HS-27A (cell line): ENCODE measurements at regions not wholly inside any gene's neighbourhood (a gene's known extent, or its start where the extent isn't known, plus 50 kb on each side); places are given as distances from the start of the nearest gene placed in this dataset.
"Not testable (repeated sequence)": the region's sequence is repeated elsewhere in the genome, so short reads cannot be mapped to it uniquely, and the experiment has no call there.

Experiments
- DNase-seq: peaks from one replicate; pipeline ENCODE4 v3.0.0-alpha.2; 2012; ENCODE audit warnings: low read depth, missing footprints

DNA sequence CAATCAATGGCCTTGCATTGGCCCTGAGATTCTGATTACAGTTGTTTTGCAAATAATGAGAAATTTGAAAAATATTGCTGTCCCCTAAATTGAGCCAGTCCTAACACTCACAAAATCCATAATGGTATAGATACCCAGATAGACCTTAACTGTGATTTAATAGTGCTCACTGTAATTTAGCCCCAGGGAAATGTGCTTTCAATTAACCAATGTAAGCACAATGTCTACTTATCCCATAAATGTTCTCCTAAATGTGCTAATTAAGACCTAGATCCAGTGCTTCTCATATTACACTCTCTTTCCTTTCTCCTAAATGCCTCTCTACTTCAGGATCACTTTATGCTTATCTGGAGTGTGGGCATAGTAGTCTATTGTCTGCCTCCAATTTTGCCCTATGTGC lies 417.8 kb upstream of the CCL2 start:
- no peak for DNase-seq

DNA sequence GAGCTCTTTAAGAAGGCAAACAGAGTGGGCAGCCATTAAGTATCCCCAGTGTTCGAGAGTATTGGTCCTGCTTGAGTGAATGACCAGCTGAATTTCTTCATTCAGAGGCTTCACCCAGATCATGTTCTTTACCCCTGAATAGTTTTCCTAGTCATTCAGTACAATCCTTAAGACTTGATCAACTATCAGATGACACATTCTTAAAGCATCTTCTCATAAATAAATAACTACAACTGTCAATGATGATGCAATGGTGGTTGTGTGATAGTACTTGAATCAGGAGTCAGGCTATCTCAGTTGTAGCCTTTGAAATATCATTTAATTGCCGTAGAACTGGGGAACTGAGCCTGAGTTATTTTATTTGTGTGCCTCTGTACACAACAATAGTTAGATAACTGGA lies 416.8 kb upstream of the CCL2 start:
- no peak for DNase-seq

DNA sequence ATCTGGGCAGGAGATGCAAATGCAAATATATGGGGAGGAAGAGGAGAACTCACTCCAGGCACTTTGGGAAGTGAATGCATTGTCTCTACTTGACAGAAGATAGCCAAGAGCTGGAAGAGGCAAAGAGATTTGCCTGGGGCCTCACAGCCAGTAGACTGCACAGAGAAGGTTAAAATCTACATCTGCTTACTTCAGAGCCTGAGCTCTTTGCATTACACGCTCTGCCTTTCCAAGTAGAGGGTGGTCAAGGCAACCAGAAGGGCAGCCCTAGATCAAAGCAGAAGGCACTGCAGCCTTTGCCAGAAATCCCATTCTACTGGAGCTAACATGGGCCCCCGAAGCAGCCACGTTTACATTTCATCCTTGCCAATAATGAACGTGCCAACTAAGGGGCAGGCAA lies 407.2 kb upstream of the CCL2 start:
- no peak for DNase-seq

DNA sequence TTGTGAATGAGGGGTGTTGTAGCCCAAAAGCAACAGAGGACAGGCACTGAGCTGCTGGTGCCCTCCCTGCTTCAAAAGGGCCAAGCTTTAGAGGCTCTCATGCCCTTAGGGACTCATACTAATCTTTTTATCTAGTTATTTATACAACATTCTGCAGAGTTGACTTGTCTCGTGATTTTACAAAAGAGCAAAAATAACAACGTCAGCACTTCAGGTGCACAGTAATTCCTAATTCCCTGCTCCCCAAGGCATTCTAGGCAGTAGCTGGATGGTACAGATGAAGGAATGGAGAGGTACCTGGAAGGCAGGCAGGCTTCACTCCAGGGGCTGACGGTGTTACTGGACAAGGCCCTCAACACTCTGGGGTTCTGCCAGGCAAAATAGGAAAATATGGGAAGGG lies 406.7 kb upstream of the CCL2 start:
- DNase-seq: no peak

DNA sequence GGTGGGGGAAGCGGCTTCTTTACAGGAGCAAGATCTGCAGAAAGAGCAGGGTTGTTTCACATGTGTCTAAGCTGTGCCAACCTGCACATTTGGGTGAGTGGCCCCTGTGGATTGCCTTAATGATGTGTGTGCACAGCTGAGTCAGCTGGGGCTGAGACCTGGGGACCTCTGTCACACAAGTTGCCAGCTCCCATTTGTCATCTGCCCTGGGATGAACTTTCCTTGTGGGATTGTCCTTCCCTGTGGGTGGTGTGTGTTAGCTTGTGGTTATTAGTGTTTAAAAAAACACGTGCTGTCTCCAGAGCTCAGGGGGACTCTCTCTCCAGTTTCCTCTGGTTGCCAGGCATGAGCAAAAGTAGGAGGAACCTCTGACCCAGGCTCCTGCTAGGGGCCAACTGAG lies 400.5 kb upstream of the CCL2 start:
- DNase-seq: no peak

DNA sequence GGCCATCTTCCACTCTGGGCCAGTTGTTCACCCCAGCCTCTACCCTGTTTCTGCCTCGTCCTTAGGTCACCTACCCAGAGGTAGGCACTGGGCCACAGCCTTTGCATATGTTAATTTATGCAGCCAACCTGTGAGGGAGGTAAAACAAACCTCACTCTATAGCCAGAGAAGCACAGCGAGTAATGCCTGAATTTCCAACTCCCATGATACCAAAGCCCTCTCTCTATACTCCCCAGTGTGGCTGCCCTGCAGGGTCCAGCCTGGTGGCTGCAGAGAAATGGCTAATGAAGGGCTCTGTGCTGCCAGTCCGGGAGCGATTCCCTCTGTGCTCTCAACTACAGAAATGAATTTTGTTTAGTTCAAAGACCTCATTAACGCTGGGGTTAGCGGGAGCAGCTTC lies 397.0 kb upstream of the CCL2 start:
- DNase-seq: no peak

DNA sequence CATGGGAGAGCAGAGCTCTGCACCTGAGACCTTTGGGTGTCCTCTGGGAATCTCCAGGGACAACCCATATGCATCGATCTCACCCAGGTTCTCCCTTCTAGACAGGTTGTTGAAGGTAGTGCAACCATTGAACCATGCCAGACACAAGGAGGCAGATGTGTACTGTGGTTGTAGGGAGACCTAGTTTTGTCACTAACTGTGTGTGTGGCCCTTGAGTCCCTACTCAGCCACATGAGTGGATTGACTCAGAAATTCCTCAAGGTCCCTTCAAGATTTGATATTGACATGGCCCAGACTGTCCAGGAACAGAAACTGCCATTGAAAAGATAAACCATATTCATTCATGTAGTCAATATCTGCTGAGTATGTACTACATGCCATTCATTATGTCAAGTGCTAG lies 396.4 kb upstream of the CCL2 start:
- no peak for DNase-seq

DNA sequence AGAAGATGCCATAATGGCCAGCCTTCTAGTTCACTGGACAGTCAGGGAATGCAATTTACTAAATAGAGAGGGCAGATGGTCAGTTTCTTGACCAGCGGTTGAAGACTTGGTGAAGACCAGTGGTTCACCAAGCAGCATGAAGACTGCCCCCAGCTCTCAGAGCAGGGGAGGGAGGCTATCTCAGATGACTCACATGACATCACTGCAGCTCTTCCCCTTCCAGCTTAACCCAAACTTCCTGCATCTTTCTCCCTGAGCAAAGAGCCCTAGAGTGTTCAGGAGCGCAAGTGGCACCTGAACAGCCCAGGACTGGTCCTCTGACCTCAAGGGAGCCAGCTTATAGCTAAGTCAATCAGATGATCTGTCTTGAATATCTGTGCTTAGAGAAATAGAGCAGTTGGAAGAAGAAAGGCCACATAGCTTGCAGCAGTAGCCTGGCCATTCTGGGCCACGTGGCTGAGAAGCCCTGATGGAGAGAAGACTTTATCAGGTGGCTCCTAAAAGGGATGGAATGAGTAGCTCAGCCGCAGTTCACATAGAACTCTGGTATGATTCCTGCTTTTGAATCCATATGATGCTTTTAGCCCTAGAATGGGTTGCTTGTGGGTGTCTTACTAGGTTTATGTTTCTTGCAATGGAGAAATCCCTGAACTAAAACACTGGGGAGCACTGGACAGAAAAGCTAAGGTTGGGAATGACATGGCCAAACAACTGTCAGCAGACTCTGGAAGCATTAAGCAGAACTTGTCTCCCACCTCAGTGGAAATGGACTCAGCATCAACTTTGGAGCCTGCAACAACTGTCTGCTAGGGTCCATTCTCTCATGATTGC lies 392.1 kb upstream of the CCL2 start:
- no peak for DNase-seq

DNA sequence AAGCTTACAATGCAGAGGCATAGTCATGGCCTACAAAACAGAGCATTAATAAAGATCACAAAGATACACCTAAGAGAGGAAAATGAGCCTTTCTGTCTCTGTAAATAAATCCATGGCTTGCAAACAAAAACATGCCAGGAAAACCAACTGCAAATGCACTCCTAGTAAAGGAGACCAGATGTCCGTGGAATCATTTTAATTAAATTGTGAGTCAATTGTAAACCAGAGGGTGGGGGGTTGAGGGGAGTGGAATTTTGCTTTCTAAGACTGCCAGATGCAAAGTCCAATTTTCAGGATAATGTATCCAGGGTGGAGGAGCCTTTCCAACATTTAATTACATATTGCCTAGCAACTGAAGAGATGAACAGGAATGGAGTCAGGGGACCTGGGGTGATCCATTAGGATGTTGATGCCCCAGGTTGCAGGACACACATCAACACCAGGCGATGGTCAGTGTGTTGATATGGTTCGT lies 390.3 kb upstream of the CCL2 start:
- DNase-seq: no peak

DNA sequence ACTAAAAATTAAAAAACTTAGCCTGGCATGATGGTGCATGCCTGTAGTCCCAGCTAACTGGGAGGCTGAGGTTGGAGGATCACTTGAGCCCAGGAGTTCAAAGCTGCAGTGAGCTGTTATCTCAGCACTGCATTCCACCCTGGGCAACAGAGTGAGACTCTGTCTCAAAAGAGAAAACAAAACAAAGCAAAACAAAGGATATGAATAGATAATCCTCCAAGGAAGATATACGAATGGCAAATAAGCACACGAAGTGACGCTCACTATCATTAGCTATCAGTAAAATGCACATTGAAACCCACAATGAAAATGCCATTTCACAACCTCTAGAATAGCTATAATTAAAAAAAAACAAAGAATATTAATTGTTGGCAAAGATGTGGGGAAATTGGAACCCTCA lies 386.2 kb upstream of the CCL2 start:
- no peak for DNase-seq

DNA sequence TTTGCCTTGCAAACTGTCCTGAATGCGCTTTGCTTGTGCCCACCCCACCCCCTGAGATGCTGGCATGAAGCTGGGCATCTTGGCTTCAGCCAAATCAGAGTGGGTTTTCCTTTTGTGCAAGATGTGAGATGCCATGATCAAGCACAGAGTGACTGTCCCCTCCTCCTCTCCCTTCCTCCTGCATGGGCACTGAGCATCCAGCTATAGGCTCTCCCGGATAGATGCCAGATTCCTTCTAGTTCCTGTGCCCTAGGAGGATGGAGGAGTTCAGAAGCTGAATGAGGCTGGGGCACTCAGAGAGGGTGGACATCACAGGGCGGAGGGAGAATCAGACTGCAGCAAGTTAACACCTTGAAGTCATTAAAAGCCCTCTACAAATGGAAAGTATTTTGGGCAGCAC lies 384.1 kb upstream of the CCL2 start:
- no peak for DNase-seq

DNA sequence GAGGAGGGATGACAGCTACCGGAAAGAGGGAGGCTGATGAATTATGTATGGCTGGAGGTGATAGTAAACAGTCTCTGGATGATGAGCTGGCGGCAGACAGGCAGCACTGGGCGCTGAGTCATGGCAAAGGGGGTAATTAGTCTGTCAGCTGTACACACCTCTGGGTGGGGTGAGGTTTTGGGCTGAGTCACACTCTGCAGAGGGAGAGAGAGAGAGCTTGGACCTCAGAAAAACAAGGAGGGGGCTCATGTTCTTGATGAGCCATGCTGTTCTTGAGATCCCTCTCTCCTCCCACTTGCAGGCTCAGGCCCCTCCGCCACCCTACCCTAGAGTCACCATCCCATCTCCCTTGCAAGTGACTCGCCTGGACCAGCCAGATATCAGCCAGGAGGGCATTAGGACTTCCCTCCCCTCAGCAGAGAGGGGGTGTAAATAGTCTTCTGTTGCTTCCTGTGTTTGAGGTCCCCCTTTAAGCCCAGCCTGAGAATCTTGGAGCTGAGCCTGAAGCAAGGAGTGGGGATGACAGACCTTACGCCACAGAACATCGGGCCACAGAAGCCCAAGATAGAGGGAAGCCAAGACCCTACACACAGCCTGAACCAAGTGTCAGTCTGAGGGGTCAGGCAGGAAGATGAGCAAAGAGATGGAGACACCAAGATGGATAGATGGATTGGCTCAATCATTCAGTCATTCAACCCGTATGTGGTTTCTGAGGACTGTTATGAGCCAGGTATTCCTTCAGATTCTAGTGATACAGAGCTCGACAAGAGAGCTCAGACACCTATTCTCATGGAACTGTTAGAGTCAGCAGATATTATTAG lies 383.2 kb upstream of the CCL2 start:
- no peak for DNase-seq

DNA sequence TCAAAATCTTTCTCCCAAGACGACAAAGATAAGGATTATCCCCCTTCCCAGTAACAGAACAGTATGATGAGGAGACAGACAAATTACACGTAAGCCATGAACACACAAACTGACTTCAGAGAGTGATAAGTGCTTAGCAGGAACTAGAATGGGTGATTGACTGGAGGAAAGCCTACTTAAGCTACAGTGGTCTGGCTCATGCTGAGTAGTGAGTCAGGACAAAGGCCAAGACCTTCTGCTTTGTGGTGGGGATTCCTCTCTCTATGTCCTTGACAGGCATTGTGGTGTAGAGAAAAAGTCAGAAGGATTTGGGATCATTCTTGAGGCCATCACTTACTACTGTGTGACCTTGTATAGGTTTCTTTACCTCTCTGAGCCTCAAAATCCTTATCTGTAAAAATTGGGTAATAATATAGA lies 381.9 kb upstream of the CCL2 start:
- no peak for DNase-seq

DNA sequence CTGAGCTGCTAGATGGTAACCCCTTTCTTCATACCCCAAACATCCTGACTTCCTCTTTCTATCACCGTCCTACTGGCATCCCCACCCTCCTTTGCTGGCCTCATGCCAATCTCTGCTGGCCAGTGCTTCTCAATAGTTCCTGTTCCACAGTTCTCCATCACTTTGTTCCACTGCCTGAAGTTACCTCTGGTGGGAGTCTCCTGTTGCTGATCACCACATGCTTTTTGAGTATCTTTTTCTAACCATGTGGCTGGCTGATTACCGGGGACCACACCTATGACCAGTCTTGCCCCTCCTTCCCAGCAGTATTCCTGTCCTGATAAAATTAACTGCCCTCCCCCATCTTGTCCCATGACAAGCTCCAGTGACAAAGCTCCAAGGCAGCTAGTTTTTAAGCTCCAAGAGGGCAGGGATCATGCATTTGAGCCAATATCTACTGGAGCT lies 380.4 kb upstream of the CCL2 start:
- DNase-seq: no peak

DNA sequence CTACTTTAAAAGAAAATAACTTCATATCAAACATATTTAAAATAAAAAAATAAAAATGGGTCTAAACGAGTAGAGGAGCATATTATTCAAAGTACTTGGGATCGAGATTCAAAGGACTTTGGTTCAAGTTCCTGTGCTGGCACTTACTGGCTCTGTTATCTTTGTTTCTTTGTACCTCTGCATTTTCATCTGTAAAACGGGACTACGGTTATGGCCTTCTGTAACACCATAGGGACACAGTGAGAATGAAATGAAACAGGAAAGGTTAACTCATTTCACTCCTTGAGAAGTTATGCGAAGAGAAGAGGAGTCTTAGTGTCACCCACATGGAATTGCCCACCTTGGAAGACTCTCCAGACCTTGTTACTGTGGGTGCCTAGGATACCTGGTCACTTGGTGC lies 379.1 kb upstream of the CCL2 start:
- DNase-seq: no peak

DNA sequence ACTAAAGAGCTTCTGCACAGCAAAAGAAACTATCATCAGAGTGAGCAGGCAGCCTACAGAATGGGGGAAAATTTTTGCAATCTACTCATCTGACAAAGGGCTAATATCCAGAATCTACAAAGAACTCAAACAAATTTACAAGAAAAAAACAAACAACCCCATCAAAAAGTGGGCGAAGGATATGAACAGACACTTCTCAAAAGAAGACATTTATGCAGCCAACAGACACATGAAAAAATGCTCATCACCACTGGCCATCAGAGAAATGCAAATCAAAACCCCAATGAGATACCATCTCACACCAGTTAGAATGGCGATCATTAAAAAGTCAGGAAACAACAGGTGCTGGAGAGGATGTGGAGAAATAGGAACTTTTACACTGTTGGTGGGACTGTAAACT lies 372.8 kb upstream of the CCL2 start:
- DNase-seq: not testable (repeated sequence)

DNA sequence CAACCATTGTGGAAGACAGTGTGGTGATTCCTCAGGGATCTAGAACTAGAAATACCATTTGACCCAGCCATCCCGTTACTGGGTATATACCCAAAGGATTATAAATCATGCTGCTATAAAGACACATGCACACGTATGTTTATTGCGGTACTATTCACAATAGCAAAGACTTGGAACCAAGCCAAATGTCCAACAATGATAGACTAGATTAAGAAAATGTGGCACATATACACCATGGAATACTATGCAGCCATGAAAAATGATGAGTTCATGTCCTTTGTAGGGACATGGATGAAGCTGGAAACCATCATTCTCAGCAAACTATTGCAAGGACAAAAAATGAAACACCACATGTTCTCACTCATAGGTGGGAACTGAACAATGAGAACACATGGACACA lies 372.4 kb upstream of the CCL2 start:
- DNase-seq: not testable (repeated sequence)

DNA sequence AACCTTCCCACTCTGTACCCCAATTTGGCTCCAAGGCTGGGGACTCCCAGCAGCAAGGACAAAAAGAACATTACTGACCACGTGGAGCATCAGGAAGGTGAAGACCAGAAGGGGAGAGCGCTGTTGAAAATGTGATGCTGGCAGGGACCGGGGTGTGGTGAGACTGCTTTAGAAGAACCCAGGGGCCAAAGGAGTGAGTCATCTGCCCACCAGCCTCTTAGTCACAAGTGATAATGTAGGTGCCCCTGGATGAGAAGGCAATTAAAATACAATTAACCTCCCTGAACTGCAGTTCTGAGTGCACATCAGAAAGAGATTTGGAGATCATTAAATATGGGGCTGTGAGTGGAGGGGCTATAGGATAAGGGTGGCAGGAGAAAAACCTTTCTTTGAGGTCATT lies 366.6 kb upstream of the CCL2 start:
- no peak for DNase-seq

DNA sequence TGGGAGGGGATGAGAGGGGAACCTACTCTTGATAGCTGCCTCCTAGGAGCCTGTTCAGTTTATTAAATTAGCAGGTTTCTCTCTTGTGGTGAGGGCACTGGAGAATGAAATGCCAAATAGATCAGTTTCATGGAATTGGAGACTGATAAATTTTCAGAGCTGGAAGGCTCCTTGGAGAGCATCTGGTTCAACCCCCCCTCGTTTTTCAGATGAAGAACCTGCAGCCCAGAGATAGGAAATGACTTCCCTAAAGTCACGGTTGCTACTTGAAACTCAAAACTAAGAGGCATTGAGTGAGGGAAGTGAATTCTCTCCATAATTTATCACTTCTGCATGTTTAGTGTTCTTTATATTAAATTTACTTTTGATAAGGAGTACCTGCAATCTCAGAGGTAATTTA lies 366.0 kb upstream of the CCL2 start:
- no peak for DNase-seq

DNA sequence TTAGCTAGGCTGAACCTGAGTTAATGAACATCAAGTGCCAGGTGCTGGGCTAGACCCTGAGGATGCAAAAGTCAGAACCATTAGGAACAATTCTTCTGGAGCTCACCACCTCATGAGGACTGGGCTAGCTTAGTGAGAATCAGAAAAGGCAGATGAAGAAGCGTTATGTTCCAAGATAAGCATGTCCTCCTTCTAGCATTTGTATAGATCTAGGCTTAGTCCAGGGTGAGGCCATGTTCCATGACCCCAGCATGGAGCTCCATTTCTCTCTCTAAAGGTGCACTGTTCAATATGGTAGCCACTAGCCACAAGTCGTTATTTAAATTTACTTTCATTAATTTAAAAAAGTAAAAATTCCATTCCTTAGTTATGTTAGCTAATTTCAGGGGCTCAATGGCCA lies 365.3 kb upstream of the CCL2 start:
- DNase-seq: no peak

DNA sequence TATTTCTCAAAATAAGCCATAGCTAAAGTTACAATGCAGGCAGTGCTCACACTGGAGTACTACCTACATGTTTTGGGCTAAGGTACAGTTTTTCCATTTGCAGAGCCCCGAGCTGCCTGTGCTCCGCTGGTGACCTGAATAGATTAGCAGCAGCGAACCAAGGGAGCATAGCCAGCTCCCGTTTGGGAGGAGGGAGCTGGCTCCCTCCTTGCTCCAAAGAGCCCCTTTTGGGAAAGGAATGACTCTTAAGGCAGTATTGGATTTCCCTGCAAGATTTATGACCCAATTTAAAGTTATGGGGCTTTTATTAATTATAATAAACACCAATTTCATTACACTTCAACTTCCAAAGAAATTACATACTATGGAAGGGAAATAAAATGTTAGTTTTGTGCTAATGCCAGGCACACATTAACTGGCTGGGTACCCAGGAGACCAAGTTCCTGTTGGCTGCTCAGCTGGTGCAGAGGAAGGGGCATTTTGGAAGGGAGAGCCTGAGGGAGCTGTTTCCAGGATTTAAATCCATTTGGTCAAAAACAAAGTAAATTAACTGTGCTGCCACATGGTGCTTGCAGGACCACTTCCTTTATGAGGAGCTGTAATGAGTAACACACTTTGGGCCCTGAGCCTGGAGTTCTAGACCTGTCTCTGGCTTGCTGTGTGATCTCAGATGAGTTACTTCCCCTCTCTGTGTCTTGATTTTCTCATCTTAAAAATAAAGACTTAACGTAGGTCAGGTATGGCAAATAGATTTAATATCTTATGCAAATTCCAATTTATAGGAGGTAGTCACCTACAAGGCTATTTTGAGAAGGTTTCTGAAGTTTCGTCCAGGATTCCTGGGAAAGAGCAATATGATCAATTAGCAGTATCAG lies 362.1 kb upstream of the CCL2 start:
- DNase-seq: no peak

DNA sequence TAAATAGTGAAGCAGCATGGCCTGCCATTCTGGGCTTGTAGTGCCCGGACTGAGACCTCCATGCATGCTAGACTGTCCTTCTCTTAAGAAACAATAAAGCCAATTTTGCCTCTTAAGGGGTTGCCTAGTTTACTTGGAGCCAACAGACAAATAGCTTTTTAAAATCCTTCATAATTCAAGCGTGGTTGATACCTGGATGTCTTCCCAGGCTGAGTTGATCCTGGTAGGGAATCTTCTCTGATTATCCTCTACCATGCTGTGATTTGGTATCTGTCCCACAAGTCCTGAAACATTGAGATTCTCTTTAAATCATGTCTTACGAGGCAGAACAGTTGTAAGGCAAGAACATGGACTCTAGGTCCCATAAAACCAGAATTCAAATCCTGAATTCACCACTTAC lies 359.6 kb upstream of the CCL2 start:
- no peak for DNase-seq
